Left kidney (tissue), 1 donor: ENCODE measurements at regions not wholly inside any gene's neighbourhood (a gene's known extent, or its start where the extent isn't known, plus 50 kb on each side); places are given as distances from the start of the nearest gene placed in this dataset.
"Not testable (repeated sequence)": the region's sequence is repeated elsewhere in the genome, so short reads cannot be mapped to it uniquely, and the experiment has no call there.

Source experiments
- DNase-seq: peaks from one replicate; pipeline ENCODE4 v3.0.0-alpha.2; 2013

DNA sequence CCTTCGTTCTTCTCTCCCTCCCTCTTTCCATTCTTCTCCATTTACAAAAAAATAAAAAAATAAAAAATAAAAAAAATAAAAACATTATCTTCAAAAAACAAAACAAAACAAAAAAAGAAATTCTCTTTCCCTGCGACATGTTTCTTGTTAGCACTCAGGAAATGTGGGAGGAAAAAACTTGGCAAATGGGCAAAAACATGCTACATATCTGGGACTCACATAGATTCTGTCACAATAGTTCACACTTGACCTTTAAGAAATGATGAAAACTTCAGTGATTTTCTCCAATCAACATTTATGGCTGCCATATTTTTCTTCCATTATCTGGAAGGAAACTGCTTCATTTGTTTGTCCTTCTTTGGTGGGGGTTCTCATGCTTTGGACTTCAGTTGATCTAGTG, 109.3 kb downstream of the PRKAB2 start:
- no peak for DNase-seq

DNA sequence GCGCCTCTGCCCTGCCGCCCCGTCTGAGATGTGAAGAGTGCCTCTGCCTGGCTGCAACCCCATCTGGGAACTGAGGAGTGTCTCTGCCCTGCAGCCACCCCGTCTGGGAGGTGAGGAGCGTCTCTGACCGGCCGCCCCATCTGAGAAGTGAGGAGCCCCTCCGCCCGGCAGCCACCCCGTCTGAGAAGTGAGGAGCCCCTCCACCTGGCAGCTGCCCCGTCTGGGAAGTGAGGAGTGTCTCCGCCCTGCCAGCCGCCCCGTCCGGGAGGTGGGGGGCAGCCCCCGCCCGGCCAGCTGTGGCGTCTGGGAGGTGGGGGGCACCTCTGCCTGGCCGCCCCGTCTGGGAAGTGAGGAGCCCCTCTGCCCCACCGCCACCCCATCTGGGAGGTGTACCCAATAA, 110.4 kb downstream of the PRKAB2 start:
- not testable (repeated sequence) for DNase-seq

DNA sequence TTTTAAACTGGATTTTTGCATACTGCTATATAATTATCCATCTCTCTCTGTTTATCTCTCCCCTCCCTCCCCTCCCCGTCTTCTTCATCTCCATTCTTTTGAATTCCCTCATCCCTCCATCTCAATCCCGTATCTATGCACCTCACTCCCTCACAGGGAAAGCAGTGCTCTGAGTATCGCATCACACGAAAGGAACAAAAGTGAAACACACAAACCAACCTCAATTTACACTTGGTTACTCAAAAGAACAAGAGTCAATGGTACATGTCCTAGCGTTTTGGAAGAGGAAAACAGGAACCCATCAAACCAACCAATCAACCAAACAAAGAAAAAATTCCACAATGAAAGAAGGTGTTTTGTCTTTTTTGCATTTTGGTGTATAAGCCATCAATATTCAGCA, 115.1 kb downstream of the NBPF12 start:
- no peak for DNase-seq

DNA sequence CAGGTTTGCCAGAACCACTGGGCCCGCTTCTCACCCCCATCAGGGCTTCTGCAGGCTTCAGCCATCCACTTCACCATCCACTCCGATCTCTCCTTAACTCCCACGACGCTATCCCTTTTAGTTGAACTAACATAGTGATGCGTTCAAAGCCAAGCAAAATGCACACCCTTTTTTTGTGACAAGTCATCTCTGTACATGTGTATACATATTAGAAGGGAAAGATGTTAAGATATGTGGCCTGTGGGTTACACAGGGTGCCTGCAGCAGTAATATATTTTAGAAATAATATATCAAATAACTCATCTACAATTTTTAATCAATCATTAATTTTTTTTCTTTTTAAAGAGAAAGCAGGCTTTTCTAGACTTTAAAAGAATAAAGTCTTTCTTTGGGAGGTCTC, 114.6 kb downstream of the NBPF12 start:
- no peak for DNase-seq

DNA sequence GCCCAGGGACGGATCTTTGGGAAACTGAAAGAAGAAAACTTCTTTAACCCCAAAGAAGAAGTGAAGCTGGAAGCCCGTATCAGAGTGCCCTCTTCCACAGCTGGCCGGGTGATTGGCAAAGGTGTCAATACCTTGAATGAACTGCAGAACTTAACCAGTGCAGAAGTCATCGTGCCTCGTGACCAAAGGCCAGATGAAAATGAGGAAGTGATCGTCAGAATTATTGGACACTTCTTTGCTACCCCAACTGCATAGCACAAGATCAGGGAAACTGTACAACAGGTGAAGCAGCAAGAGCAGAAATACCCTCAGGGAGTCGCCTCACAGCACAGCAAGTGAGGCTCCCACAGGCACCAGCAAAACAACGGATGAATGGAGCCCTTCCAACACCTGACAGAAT, 114.0 kb downstream of the NBPF12 start:
- DNase-seq: no peak

DNA sequence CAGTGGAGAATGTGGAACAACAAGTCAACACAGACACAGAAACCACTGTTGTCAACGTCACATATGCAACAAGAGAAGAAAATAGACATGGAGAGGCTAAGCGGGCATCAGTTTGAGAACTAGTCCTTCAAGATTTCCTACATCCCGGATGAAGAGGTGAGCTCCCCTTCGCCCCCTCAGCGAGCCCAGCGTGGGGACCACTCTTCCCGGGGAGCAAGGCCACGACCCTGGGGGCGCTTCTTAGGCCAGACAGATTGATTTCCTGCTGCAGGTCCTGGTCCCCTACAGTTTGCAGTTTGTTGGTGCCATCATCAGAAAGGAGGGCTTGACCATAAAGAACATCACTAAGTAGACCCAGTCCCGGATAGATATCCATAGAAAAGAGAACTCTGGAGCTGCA, 113.0 kb downstream of the NBPF12 start:
- DNase-seq: no peak

DNA sequence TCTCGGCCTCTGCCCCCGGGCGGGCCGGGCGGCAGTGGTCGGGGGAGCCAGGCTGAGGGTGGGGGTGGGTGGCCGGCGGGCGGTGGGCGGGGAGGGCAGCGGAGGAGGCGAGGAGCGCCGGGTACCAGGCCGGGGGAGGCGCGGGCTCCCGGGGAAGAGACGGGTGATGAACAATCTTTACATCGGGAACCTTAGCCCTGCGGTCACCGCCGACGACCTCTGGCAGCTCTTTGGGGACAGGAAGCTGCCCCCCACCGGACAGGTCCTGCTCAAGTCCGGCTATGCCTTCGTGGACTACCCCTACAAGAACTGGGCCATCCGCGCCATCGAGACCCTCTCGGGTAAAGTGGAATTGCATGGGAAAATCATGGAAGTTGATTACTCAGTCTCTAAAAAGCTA, 112.5 kb downstream of the NBPF12 start:
- DNase-seq: no peak

DNA sequence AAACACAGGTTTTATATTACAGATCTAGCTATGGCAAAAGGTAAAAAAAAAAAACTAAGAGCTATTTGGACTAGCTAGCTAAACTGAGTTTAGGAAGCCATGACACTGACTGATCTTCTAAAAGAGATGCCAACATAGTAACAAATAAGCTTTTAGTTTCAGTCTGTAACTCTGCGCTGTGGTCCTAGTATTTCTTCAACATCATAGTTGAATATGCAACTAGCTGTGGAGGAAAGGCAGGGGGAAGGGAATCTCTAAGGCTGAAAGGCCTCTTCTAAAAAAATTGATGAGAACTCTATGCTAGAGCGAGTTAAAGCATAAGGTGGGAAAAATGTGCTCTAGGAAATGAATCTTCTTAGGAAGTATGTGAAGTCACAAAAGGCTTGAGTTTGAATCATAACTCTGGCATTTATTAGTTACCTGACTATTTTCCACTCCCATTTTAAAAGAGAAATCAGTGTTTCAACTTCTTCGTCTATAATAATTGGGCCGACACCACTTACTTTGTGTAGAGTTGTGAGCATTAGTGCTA, 108.8 kb downstream of the NBPF12 start:
- not testable (repeated sequence) for DNase-seq

DNA sequence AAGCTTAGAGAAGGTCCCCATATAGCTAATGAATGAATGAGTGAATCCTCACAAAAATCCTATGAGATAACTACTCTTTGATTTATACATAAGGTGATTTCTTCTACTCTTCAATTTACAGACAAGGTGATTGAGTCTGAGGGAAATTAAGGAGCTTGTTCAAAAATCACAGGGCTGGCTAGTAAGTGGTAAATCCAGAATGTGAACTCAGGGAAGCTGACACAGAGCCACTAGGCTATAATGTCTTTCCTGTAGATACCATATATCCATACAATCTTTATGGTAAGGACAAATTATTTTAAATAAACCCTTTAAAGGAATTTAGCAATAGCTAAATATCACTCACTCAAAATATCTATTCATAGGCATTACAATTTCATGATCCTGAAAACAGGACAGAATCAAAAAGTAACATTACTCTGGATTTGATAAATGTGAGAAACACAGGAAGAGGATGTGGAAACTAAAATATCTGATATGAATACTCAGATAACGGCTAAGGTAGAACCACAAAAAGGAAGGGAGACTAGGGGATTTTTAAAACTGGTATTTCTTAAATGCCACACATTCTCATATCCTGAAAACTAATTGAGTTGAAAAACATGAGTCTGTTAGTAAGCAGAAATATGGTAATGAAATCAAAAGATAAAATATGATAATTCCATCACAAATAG, 108.2 kb downstream of the NBPF12 start:
- DNase-seq: no peak
